Iris pigment epithelial cell (primary cell): ENCODE measurements at regions not wholly inside any gene's neighbourhood (a gene's known extent, or its start where the extent isn't known, plus 50 kb on each side); places are given as distances from the start of the nearest gene placed in this dataset.
"Not testable (repeated sequence)": the region's sequence is repeated elsewhere in the genome, so short reads cannot be mapped to it uniquely, and the experiment has no call there.

ENCODE experiments used
- DNase-seq: peaks from one replicate; pipeline ENCODE4 v3.0.0-alpha.2; 2011; ENCODE audit warnings: low read depth

DNA sequence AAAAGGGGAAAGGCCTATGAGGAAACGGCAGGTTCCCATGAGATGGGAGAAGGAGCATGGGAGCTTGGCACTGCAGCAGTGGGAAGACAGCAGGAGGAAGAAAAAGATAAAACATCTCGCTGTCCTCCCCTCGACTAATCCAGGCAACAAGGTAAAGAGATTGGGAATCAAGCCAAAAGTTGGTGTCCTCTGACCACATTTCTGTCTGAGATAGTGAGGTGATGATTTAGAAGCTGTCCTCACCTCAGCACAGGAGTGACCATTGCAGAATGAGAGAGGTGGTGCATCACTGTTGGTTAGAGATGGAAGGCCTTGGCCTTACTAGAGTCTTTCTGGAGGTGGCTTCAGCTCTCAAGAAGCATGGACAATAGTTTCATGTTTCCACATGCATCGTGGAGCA, 226.6 kb upstream of the CCDC54 start:
- no peak for DNase-seq

- DNase-seq = no peak
These were observed 223.3 kb upstream of the CCDC54 start for GRCh38 chr3:107153981-107154380.

- DNase-seq = no peak
These were observed 204.8 kb upstream of the CCDC54 start for GRCh38 chr3:107172411-107172810.

DNA sequence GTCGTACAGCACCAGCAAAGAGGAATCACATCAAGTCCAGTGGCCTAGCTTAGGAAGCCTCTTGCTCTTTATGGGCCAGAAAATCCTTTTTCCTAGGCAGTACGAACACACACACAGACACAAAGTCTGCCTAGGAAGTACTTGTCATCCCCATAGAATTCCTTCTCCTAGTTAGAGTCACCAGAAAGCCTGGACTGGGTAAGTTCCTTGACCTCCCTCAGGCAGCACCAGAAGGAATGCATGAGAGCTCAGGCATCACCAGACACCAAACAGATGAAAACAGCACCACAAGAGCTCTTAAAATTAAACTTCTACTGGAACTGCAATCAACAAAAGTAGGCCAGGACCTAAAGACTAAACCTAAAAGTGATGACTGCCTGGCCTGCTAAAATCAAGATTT, 192.9 kb upstream of the CCDC54 start:
- DNase-seq = no peak

- DNase-seq = no peak
These were observed 189.0 kb upstream of the CCDC54 start for GRCh38 chr3:107188262-107188661.

- DNase-seq = no peak
These were observed 188.0 kb upstream of the CCDC54 start for GRCh38 chr3:107189158-107189791.

DNA sequence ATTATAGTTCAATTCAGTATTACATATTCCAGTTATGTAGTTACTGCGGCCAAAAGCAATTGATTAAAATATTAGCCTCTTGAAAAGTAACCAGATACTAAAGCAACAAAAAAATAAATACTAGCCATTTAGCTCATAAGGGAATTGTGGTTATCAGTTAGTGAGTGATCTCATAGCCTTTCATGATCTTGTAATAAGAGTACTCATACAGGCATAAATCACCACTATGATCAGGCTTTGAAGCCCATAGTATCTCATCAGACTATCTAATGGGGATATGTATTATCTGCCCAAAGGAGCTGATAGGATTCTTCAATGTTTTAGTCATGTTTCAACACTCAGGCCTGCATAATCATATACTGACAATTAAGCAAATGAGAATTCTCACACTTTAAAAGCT, 184.1 kb upstream of the CCDC54 start:
- DNase-seq = no peak

GRCh38 chr3:107198581-107199181, 178.6 kb upstream of the CCDC54 start:
- DNase-seq = peak; percentile 36

DNA sequence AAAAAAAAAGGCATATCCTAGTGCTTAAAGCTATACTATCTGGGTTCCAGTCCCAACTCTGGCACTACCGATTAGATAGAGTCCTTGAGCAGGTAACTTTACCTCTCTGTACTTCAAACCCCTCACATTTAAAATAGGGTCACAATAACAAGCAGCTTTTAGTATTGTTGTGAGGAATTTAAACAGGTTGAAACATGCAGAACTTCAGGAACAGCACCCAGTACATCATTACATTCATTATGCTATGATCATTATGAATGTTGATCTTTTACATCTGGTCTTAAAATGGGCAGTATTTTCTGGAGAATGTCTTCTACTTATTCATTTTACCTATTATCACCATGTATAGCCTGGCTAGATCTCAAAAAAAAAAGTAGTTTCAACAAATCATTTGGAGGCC, 176.1 kb upstream of the CCDC54 start:
- DNase-seq = no peak

DNA sequence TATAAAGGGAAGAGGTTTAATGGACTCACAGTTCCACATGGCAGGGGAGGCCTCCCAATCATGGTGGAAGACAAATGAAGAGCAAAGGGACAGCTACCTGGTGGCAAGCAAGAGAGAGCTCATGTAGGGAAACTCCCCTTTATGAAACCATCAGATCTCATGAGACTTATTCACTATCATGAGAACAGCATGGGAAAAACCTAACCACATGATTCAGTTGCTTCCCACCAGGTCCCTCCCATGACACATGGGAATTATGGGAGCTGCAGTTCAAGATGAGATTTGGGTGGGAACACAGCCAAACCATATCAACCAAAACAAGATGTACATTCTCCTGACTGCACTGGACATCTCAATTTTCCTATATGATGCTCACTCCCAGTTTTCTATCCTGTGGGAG, 174.4 kb upstream of the CCDC54 start:
- not testable (repeated sequence) for DNase-seq

DNA sequence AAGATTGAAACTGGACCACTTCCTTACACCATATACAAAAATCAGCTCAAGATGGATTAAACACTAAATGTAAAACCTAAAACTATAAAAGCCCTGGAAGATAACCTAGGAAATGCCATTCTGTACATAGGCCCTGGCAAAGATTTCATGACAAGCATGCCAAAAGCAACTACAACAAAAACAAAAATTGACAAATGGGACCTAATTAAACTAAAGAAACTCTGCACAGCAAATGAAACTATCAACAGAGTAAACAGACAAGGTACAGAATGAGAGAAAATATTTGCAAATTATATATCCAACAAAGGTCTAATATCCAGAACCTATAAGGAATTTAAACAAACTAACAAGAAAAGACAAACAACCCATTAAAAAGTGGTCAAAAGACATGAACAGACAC, 173.1 kb upstream of the CCDC54 start:
- no peak for DNase-seq

DNA sequence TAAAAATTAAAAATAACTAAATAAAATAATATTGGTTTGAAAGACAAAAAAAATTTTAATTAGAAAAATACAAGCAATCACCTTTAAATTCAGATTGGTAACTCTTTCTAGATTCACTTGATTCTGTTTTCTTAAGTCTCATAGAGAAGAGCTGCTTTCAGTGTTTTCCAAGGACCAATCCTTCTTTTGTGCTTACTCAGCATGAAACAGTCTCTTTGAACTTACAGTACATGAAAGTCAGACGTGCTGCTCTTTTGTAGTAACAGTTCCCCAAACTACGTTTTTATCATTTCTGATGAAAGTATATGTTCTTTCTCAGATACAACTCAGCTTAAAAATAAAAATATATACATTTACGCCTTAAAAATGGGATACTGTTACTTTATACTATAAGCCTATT, 171.9 kb upstream of the CCDC54 start:
- DNase-seq = no peak

- peak; percentile 79 for DNase-seq
These were observed 171.1 kb upstream of the CCDC54 start for GRCh38 chr3:107206141-107206540.

DNA sequence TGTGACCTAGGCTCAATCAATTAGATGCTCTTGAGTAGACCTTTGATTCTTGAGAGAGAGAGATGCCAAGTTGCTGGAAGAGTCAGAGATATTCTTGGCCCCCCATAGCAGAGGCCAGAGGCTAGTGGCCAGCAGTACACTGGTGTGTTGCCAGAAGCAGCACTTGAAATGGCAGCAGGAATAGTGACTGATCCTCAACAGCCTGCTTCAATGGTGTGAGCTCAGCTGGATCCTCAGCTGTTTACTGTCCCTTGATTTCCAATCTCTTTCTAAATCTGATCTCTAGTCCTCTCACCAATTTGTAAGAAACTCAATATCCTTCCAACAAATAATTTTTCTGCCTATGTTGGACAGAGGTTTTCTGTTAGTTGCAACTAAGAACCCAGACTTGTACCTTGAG, 170.3 kb upstream of the CCDC54 start:
- DNase-seq = peak; percentile 41

GRCh38 chr3:107208100-107208499, 169.1 kb upstream of the CCDC54 start:
- peak; percentile 99 for DNase-seq

DNA sequence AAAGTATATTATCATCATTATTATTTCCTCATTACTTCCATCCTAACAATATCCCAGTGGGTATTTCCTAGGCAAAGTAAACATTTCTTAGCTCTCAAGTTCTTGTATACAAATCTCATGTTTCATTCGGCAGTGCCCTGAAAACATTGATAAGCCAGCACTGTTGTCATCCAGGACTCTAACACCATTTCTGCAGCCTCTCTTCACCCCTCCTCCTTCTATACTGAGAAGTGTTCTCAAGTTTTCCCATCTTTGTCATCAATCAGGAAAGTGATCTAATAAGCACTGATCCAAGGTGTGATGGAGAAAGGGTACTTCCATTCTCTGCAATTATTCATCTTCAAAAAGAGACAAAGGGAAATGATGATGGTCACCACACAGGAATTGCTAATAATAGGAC, 168.4 kb upstream of the CCDC54 start:
- peak; percentile 64 for DNase-seq

DNA sequence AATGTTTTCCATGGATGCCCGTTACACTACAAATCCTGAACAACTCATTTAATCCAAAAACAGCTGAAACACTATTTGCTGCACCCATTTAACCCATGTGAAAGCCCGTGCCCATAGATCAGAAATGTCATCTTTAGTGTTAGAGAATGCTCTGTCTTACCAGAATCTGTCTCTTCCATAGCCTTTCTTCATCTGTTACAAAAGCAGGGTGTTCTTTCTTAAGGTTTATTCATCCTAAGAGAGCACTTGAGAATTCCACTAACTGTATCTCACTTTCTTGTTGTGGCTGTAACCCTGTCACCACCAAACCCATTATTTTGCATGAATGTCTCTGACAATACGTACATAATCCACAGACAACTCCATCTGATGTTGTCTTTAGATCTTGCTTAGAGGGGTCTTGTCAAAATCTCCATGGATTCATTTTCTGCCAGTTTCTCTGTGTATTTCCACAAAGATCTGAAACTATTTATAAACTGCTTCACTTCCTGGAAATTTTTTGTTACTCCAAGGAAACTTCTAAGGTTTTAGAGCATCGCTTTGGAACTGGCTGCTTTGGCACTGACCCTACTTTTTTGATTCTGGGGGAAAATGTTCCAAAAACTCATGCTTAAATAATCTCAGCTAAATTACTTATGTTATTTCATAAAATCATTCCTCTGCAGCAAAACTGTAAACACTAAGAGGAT, 167.8 kb upstream of the CCDC54 start:
- DNase-seq = no peak

DNA sequence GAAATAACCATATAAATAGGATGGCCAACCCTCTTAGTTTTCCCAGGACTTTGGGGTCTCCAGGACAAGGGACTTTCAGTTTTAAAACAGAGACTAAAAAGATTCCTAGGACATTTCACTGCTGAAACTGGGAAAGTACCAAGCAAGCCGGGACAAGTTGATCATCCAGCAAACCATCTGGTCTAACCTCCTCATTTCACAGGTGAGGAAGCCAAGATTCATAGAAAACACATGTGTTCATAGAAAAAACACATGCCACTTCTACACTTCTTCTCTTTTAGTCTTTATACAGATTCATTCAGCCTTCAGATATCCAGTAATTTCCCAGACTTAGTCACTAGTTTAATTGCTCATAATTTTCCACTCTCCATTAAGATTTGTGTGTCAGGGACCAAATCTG, 165.6 kb upstream of the CCDC54 start:
- DNase-seq = no peak

DNA sequence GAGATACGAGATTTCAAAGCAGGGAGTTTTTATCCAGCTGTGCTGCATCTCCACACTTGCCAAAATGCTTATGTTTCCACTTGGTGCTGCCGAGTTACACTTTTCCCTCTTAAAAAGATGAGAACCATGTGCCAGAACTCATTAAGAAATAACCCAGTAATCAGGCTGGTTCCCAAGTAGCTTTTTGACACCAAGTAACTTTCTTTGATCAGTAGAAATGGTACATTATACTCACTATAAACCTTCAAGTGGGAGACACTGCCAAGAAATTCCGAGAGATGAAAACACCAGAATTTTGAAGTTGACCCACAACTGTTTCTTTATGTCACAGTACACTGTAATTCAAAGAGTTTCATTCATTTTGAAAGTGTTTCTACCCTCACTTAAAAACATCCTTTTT, 164.6 kb upstream of the CCDC54 start:
- DNase-seq = no peak

DNA sequence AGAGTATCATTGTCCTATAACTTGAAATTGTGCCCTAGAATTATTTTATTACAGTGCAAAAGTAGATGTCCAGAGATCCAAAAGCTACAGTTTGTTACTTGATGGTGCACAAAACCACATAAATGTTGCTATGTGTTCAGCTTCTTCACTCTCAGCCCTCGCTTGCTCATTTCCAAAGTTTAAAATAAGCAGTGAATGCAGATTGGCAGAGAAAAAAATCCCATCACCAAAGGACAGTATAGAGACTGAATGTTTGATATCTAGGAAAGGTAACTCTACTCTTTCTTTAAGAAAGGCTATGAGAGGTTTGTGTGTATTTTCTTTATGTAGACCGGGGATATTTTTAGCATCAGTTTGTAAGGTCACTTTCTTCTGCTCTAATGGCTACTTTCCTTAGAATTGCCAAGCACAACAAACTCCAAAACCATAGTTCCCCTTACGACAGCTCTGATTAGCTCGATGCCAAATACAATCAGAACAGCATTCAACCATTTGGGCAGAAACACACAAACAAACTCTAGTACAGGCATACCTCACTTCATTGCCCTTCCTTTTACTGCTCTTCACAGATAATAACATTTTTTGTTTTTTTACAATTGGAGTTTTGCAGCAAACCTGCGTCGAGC, 164.1 kb upstream of the CCDC54 start:
- DNase-seq = peak; percentile 46

- no peak for DNase-seq
These were observed 161.0 kb upstream of the CCDC54 start for GRCh38 chr3:107216229-107216628.

DNA sequence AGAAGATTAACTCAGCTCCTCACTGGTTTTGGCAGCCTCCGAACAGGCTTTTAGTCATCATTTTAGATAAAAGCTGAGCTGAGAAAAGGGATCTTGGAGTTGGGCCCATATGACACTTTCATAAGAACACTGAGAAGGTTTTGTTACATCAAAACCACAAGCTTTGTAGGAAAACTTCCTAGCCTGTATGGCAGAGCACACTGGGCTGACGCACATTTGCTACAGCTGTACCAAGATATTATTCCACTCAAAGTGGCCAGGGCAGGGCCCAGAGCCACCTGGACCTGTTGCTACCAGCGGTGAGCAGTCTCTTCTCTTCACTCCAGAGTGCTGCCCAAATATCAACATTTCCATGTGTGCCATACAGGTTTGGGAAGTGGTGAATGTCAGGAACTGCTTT, 160.5 kb upstream of the CCDC54 start:
- DNase-seq = peak; percentile 99

- peak; percentile 98 for DNase-seq
These were observed 160.1 kb upstream of the CCDC54 start for GRCh38 chr3:107217172-107217571.
